ENCODE measurements at regions not wholly inside any gene's neighbourhood (a gene's known extent, or its start where the extent isn't known, plus 50 kb on each side); places are given as distances from the start of the nearest gene placed in this dataset.

- TF ChIP-seq EP300 (IDR thresholded peaks at IDR 0.05) (no peak), CTCF (IDR thresholded peaks at IDR 0.05) (no peak), POLR2A (IDR thresholded peaks at IDR 0.05) (no peak)
Observed at GRCh38 chr5:133729800-133730199, 117.5 kb upstream of the FSTL4 start.

All from tibial nerve (tissue), 4 donors.